SJSA1 (cell line): ENCODE measurements at regions not wholly inside any gene's neighbourhood (a gene's known extent, or its start where the extent isn't known, plus 50 kb on each side); places are given as distances from the start of the nearest gene placed in this dataset.

ENCODE experiments used
- DNase-seq, 2 experiments: peaks; one replicate each; pipeline ENCODE4 v3.0.0-alpha.2; 2015 to 2020; ENCODE audit warnings: low spot score in 2 of 2, low read depth in 1 of 2
- H3K27ac ChIP-seq: fragments of 250-450 bp; sonication (Bioruptor Pico); 2 replicates; pipeline ENCODE4 v1.5.1; 2020; ENCODE audit warnings: mild to moderate bottlenecking, moderate library complexity
- H3K27me3 ChIP-seq: fragments of 250-450 bp; sonication (Bioruptor Pico); replicated peaks from 2 replicates; pipeline ENCODE4 v1.5.1; 2020; ENCODE audit warnings: mild to moderate bottlenecking, moderate library complexity
- H3K36me3 ChIP-seq: fragments of 250-450 bp; sonication (Bioruptor Pico); 2 replicates; pipeline ENCODE4 v1.5.1; 2020; ENCODE audit warnings: mild to moderate bottlenecking
- H3K4me1 ChIP-seq: fragments of 250-450 bp; sonication (Bioruptor Pico); replicated peaks from 2 replicates; pipeline ENCODE4 v1.6.1; 2021; ENCODE audit warnings: mild to moderate bottlenecking
- H3K4me3 ChIP-seq: fragments of 250-450 bp; sonication (Bioruptor Pico); 2 replicates; pipeline ENCODE4 v1.5.1; 2020; ENCODE audit warnings: mild to moderate bottlenecking
- H3K9me3 ChIP-seq: fragments of 250-450 bp; sonication (Bioruptor Pico); replicated peaks from 2 replicates; pipeline ENCODE4 v1.5.1; 2020; ENCODE audit warnings: mild to moderate bottlenecking

GRCh38 chr20:11459090-11459890 is 458.4 kb upstream of the BTBD3 start:
- DNase-seq, result peak in 1 of 2 experiments; percentile 41
- Histone ChIP-seq H3K27me3 (no peaks in the 10 kb centered on the region), H3K4me1 (peaks cover 52% of the 10 kb centered on the region), H3K36me3 (no peaks in the 10 kb centered on the region), H3K4me3 (no peak overlapping the region), H3K9me3 (no peaks in the 10 kb centered on the region), H3K27ac (peak overlapping the region; percentile 43)

GRCh38 chr20:11467436-11467835 is 450.3 kb upstream of the BTBD3 start:
- Histone ChIP-seq H3K4me1 (peaks cover 7% of the 10 kb centered on the region), H3K27ac (0 out of 2 replicates have a peak overlapping the region, but pooled peaks have one; percentile 12), H3K36me3 (no peaks in the 10 kb centered on the region), H3K4me3 (no peak overlapping the region), H3K9me3 (no peaks in the 10 kb centered on the region), H3K27me3 (no peaks in the 10 kb centered on the region)
- DNase-seq, result peak in 1 of 2 experiments; percentile 66

DNA sequence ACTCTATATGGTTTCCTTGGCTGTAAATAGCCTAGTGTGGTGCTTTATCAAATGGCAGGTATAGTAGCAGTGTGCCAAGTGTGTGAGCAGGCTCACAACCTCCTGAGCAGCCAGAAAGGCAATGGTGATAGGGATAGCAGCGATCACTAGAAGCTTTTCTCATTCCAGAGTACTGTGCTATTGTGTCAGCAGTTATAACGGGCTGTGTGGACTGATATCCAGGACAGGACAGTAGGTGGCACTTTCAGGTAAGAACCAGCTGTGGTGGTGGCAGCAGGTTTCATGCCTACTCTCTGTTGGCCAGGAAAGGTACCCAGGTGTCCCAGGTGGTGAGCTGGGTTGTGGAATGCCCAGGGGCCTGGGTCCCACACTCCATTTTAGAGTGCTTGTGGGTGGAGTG is 448.8 kb upstream of the BTBD3 start:
- DNase-seq, result no peak
- no peaks in the 10 kb centered on the region for H3K36me3 ChIP-seq
- peaks cover 10% of the 10 kb centered on the region for H3K4me1 ChIP-seq
- no peak overlapping the region for H3K27ac ChIP-seq
- no peaks in the 10 kb centered on the region for H3K27me3 ChIP-seq
- no peak overlapping the region for H3K4me3 ChIP-seq
- no peaks in the 10 kb centered on the region for H3K9me3 ChIP-seq

DNA sequence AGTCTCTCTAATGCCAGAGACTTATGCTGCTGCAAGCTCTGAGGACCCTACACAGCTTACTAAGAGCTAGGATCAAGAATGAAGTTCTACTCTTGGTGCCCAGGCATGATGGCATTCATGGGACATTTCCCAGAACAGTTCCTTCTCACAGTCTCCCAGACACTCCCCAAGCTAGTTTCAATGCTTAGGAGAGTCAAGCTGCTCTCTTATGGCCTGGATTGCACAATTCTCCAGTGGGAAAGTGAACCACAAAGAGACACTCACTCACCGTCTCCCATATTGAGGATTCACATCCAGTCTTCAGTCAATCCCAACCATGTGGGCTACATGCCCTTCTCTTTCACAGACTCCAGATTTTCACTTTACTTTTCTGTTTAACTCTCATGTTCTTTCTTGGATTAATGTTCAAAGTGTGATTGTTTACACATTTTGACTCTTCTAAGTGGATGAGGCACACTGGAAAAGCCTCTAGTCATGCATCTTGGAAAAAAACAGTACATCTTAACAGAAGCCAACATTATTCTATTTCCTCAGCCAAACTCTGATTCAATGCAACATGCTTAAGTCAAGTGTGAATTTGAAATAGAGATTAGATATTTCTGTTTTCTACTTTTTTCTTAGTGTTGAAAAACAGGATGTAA is 447.8 kb upstream of the BTBD3 start:
- H3K36me3 ChIP-seq, result no peaks in the 10 kb centered on the region
- no peak for DNase-seq
- no peak overlapping the region for H3K4me3 ChIP-seq
- peaks cover 16% of the 10 kb centered on the region for H3K4me1 ChIP-seq
- no peaks in the 10 kb centered on the region for H3K9me3 ChIP-seq
- H3K27ac ChIP-seq, result no peak overlapping the region
- no peaks in the 10 kb centered on the region for H3K27me3 ChIP-seq

DNA sequence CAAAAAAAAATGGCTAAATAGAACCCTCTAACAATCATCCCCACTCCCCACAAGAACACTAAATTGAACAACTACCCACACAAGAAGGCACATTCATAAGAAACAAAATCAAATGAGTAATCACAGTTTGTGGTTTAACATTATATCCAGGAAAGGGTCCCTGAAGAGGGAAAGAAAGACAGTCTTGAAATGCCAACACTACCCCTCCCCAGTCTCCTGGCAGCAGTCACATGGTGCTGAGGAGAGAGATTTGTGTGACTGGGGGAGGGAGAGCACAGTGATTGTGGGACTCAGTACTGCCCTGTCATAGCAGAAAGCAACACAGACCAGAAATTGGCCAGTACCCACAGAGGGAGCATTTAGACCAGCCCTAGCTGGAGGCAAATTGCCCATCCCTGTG is 443.7 kb upstream of the BTBD3 start:
- Histone ChIP-seq H3K36me3 (no peaks in the 10 kb centered on the region), H3K4me3 (no peak overlapping the region), H3K27me3 (no peaks in the 10 kb centered on the region), H3K4me1 (peaks cover 9% of the 10 kb centered on the region), H3K9me3 (no peaks in the 10 kb centered on the region), H3K27ac (0 out of 2 replicates have a peak overlapping the region, but pooled peaks have one; percentile 6)
- DNase-seq, result peak in 1 of 2 experiments; percentile 26

DNA sequence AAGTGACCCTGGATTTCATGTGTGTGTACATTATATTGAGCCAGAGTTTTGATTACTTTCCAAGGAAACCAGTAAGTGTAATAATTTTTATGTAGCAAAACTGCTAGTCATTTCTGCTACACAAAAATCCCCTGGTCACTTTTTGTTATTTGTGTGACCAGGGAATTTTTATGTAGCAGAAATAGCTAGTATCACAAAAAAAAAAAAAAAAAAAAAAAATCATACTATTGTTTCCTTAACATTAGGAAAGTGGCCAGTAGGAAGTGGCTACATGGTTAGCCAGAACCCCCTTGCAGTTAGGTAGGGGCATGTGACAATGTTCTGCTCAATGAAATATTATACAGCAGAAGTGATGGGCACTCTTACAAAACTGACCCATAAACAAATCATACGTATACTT is 434.0 kb upstream of the BTBD3 start:
- Histone ChIP-seq H3K4me3 (no peak overlapping the region), H3K9me3 (no peaks in the 10 kb centered on the region), H3K4me1 (no peaks in the 10 kb centered on the region), H3K27me3 (no peaks in the 10 kb centered on the region), H3K36me3 (no peaks in the 10 kb centered on the region), H3K27ac (no peak overlapping the region)
- DNase-seq, result no peak

DNA sequence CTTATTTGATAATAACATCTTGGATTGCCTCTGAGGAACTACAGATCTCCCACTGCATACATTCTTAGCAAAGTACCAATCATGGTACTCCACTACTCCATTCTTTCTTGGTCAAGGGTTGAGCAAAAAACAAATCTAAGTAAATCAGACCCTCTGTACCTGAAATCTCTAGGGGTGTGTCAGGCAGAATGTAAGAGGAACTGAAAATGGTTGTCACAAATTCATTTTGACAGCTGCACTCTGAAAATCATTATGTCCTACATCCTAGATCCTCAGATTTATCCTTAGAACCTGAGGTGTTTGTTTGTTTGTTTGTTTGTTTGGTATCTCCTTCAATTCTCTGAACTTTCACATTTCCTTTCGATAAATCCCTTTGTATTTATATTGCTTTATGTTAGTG is 433.2 kb upstream of the BTBD3 start:
- Histone ChIP-seq H3K4me1 (no peaks in the 10 kb centered on the region), H3K27me3 (no peaks in the 10 kb centered on the region), H3K4me3 (no peak overlapping the region), H3K9me3 (no peaks in the 10 kb centered on the region), H3K27ac (no peak overlapping the region), H3K36me3 (no peaks in the 10 kb centered on the region)
- no peak for DNase-seq

- no peaks in the 10 kb centered on the region; the same call in 1 of the 2 replicates for H3K9me3 ChIP-seq
- no peaks in the 10 kb centered on the region for H3K36me3 ChIP-seq
- H3K27me3 ChIP-seq, result no peaks in the 10 kb centered on the region
- H3K27ac ChIP-seq, result no peak overlapping the region
- DNase-seq, result no peak
- H3K4me1 ChIP-seq, result no peaks in the 10 kb centered on the region
- no peak overlapping the region for H3K4me3 ChIP-seq
These were observed 425.3 kb upstream of the BTBD3 start for GRCh38 chr20:11492386-11492785.

DNA sequence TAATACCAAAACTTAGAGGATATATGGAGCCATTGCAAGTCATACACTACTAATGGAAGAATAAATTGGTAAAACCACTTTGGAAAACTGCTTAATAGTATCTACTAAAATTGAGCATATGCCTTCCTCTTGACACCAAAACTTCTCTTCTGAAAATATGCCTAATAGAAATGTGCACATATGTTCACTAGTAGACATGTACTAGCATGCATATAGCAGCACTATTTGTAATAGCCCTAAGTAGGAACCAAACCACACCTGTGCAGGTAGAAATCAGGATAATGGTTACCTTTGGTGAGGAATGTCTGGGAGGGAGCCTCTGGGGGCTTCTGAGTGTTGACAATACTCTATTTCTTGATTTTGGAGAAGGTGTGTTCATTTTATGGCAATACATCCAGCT is 424.8 kb upstream of the BTBD3 start:
- H3K4me1 ChIP-seq, result no peaks in the 10 kb centered on the region
- no peak for DNase-seq
- no peaks in the 10 kb centered on the region; the same call in 1 of the 2 replicates for H3K9me3 ChIP-seq
- H3K36me3 ChIP-seq, result no peaks in the 10 kb centered on the region
- no peak overlapping the region for H3K4me3 ChIP-seq
- H3K27ac ChIP-seq, result no peak overlapping the region
- H3K27me3 ChIP-seq, result no peaks in the 10 kb centered on the region

- Histone ChIP-seq H3K4me3 (no peak overlapping the region), H3K9me3 (no peaks in the 10 kb centered on the region; the same call in 1 of the 2 replicates), H3K36me3 (no peaks in the 10 kb centered on the region), H3K27ac (no peak overlapping the region), H3K4me1 (0 out of 2 replicates have a peak, but pooled peaks cover 3% of the 10 kb centered on the region), H3K27me3 (no peaks in the 10 kb centered on the region)
- no peak for DNase-seq
These were observed 421.3 kb upstream of the BTBD3 start for GRCh38 chr20:11496380-11496779.

DNA sequence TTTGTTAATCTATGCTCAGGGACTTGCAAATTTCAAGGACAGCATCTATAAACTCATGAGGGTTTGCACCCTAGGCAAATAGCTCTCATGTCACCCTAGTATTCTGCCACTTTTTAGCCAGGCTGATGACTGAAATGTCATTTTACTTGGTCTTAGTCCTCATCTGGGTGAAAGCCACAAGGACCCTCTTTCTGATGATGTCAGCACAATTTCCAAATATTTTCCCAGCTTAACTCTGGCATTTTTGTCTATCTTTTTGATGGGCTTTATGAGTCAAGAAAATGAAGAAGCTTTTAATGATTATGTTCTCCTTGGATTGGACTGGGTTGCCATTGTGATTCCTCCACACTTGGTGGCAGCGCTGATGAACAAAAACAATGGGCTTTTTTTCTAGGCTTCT is 420.1 kb upstream of the BTBD3 start:
- Histone ChIP-seq H3K4me1 (0 out of 2 replicates have a peak, but pooled peaks cover 3% of the 10 kb centered on the region), H3K36me3 (no peaks in the 10 kb centered on the region), H3K27ac (no peak overlapping the region), H3K9me3 (no peaks in the 10 kb centered on the region), H3K4me3 (no peak overlapping the region), H3K27me3 (no peaks in the 10 kb centered on the region)
- peak in 1 of 2 experiments; percentile 10 for DNase-seq

- no peaks in the 10 kb centered on the region for H3K27me3 ChIP-seq
- DNase-seq, result no peak
- H3K36me3 ChIP-seq, result no peaks in the 10 kb centered on the region
- H3K4me3 ChIP-seq, result no peak overlapping the region
- no peaks in the 10 kb centered on the region for H3K9me3 ChIP-seq
- H3K4me1 ChIP-seq, result 0 out of 2 replicates have a peak, but pooled peaks cover 3% of the 10 kb centered on the region
- no peak overlapping the region for H3K27ac ChIP-seq
These were observed 418.5 kb upstream of the BTBD3 start for GRCh38 chr20:11499101-11499634.

GRCh38 chr20:11502061-11502460 is 415.6 kb upstream of the BTBD3 start:
- Histone ChIP-seq H3K27ac (no peak overlapping the region), H3K27me3 (no peaks in the 10 kb centered on the region), H3K9me3 (no peaks in the 10 kb centered on the region), H3K4me3 (no peak overlapping the region), H3K4me1 (0 out of 2 replicates have a peak, but pooled peaks cover 3% of the 10 kb centered on the region), H3K36me3 (no peaks in the 10 kb centered on the region)
- DNase-seq, result no peak

GRCh38 chr20:11502671-11503070 is 415.0 kb upstream of the BTBD3 start:
- no peaks in the 10 kb centered on the region for H3K36me3 ChIP-seq
- H3K9me3 ChIP-seq, result no peaks in the 10 kb centered on the region
- no peaks in the 10 kb centered on the region for H3K27me3 ChIP-seq
- 0 out of 2 replicates have a peak, but pooled peaks cover 3% of the 10 kb centered on the region for H3K4me1 ChIP-seq
- DNase-seq, result no peak
- H3K4me3 ChIP-seq, result no peak overlapping the region
- no peak overlapping the region for H3K27ac ChIP-seq
